GM12878 (cell line): ENCODE measurements at regions not wholly inside any gene's neighbourhood (a gene's known extent, or its start where the extent isn't known, plus 50 kb on each side); places are given as distances from the start of the nearest gene placed in this dataset.
A peak's percentile ranks its signal among the peaks of the same experiment; 100 is the strongest.

Experiments used
- FOS ChIP-seq: IDR thresholded peaks from 3 replicates; pipeline ENCODE4 v1.6.1; 2011; ENCODE audit warnings: borderline replicate concordance; ENCODE audit not compliant: insufficient read length; ENCODE audit errors: extremely low read depth
- KDM1A ChIP-seq: fragments of 200-600 bp; sonication (generic); IDR thresholded peaks from 2 replicates; pipeline ENCODE4 v1.6.1; 2016; ENCODE audit warnings: borderline replicate concordance
- NBN ChIP-seq: fragments of 450-650 bp; IDR thresholded peaks from 2 replicates; pipeline ENCODE4 v1.6.1; 2016
- NRF1 ChIP-seq: conservative IDR thresholded peaks from 2 replicates; pipeline ENCODE4 v1.6.1; 2011; ENCODE audit warnings: mild to moderate bottlenecking, low read depth, low read length, improper control_type of control experiment
- POLR2AphosphoS2 ChIP-seq: IDR thresholded peaks from 2 replicates; pipeline ENCODE4 v1.6.1; 2011; ENCODE audit warnings: low read depth, mild to moderate bottlenecking, low read length, improper control_type of control experiment, moderate library complexity
- POU2F2 ChIP-seq: IDR thresholded peaks from 3 replicates; pipeline ENCODE4 v1.6.1; 2011; ENCODE audit warnings: low read depth, mild to moderate bottlenecking, low read length, borderline replicate concordance
- RCOR1 ChIP-seq: conservative IDR thresholded peaks from 2 replicates; pipeline ENCODE4 v1.6.1; 2012; ENCODE audit warnings: low read depth, low read length, improper control_type of control experiment
- SIX5 ChIP-seq: IDR thresholded peaks from 2 replicates; pipeline ENCODE4 v1.6.1; 2011; ENCODE audit warnings: mild to moderate bottlenecking, low read depth, low read length, moderate library complexity; ENCODE audit not compliant: severe bottlenecking
- SMC3 ChIP-seq: IDR thresholded peaks from 2 replicates; pipeline ENCODE4 v1.6.1; 2011; ENCODE audit warnings: low read length, improper control_type of control experiment, borderline replicate concordance
- SREBF2 ChIP-seq: IDR thresholded peaks from 2 replicates; pipeline ENCODE4 v1.6.1; 2012; ENCODE audit warnings: mild to moderate bottlenecking, low read length
- TF ChIP-seq, protein P1 (sequence below): IDR thresholded peaks from 2 replicates; pipeline ENCODE4 v1.6.1; 2012; ENCODE audit warnings: mild to moderate bottlenecking, low read depth, low read length
- TF ChIP-seq, protein P2 (sequence below): fragments of 150-350 bp; IDR thresholded peaks from 2 replicates; pipeline ENCODE4 v1.6.1; 2014; ENCODE audit warnings: mild to moderate bottlenecking, low read depth, low read length
- TF ChIP-seq, protein P3 (sequence below): IDR thresholded peaks from 2 replicates; pipeline ENCODE4 v1.6.1; 2012; ENCODE audit warnings: low read length, inconsistent platforms
- TF ChIP-seq, protein P4 (sequence below): fragments of 450-650 bp; IDR thresholded peaks from 2 replicates; pipeline ENCODE4 v1.6.1; 2018; ENCODE audit warnings: mild to moderate bottlenecking, low read depth, moderate library complexity; ENCODE audit not compliant: partially characterized antibody
- TF ChIP-seq, protein P5 (sequence below): fragments of 450-650 bp; IDR thresholded peaks from 2 replicates; pipeline ENCODE4 v1.6.1; 2017; ENCODE audit warnings: borderline replicate concordance
- TF ChIP-seq, protein P6 (sequence below): IDR thresholded peaks from 2 replicates; pipeline ENCODE4 v1.6.1; 2011; ENCODE audit warnings: low read depth, mild to moderate bottlenecking, low read length, moderate library complexity, borderline replicate concordance; ENCODE audit errors: extremely low read depth

DNA sequence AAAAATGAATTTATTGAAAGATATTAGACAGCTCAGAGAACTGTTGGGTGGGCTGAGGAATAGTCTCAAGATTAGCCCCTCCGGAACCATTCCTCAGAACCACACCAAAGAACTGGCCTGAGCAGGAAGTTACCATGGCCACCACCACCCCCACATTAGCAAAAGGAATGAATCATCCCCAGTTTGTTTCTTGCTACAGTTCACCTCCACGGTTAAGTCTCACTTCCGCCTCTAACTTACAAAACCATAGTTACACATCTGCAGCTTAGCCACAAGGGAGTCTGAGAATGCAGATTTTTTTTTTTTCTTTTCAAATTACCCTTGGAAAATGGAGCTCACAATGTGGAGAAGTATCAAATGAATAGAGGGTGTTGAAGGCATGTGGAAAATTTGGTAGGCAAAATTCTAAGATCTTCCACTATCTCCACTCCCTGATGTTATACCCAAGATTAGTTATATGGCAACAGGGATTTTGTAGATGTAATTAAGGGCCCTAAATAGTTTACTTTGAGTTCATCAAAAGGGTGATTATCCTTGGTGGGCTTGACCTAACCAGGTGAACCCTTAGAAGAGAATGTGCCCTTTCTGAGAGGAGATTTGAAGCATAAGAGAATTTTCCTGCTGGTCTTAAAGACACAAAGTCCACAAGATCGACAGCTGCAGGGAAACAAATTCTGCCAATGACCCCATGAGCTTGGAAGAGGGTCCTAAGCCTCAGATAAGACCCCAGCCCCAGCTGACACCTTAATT lies 129.8 kb upstream of the KRR1 start (continued):
- TF ChIP-seq, protein P1, sequence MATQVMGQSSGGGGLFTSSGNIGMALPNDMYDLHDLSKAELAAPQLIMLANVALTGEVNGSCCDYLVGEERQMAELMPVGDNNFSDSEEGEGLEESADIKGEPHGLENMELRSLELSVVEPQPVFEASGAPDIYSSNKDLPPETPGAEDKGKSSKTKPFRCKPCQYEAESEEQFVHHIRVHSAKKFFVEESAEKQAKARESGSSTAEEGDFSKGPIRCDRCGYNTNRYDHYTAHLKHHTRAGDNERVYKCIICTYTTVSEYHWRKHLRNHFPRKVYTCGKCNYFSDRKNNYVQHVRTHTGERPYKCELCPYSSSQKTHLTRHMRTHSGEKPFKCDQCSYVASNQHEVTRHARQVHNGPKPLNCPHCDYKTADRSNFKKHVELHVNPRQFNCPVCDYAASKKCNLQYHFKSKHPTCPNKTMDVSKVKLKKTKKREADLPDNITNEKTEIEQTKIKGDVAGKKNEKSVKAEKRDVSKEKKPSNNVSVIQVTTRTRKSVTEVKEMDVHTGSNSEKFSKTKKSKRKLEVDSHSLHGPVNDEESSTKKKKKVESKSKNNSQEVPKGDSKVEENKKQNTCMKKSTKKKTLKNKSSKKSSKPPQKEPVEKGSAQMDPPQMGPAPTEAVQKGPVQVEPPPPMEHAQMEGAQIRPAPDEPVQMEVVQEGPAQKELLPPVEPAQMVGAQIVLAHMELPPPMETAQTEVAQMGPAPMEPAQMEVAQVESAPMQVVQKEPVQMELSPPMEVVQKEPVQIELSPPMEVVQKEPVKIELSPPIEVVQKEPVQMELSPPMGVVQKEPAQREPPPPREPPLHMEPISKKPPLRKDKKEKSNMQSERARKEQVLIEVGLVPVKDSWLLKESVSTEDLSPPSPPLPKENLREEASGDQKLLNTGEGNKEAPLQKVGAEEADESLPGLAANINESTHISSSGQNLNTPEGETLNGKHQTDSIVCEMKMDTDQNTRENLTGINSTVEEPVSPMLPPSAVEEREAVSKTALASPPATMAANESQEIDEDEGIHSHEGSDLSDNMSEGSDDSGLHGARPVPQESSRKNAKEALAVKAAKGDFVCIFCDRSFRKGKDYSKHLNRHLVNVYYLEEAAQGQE, result no peak
- TF ChIP-seq, protein P2, sequence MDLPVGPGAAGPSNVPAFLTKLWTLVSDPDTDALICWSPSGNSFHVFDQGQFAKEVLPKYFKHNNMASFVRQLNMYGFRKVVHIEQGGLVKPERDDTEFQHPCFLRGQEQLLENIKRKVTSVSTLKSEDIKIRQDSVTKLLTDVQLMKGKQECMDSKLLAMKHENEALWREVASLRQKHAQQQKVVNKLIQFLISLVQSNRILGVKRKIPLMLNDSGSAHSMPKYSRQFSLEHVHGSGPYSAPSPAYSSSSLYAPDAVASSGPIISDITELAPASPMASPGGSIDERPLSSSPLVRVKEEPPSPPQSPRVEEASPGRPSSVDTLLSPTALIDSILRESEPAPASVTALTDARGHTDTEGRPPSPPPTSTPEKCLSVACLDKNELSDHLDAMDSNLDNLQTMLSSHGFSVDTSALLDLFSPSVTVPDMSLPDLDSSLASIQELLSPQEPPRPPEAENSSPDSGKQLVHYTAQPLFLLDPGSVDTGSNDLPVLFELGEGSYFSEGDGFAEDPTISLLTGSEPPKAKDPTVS, result no peak
- TF ChIP-seq SREBF2, result no peak
- TF ChIP-seq KDM1A, result no peak
- TF ChIP-seq SMC3, result no peak; the same call in 1 of the 2 replicates
- no peak for TF ChIP-seq SIX5
- TF ChIP-seq, protein P3, sequence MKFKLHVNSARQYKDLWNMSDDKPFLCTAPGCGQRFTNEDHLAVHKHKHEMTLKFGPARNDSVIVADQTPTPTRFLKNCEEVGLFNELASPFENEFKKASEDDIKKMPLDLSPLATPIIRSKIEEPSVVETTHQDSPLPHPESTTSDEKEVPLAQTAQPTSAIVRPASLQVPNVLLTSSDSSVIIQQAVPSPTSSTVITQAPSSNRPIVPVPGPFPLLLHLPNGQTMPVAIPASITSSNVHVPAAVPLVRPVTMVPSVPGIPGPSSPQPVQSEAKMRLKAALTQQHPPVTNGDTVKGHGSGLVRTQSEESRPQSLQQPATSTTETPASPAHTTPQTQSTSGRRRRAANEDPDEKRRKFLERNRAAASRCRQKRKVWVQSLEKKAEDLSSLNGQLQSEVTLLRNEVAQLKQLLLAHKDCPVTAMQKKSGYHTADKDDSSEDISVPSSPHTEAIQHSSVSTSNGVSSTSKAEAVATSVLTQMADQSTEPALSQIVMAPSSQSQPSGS, result peak; percentile 93
- peak; percentile 82; the same call in 1 of the 2 replicates for TF ChIP-seq NBN
- no peak for TF ChIP-seq POLR2AphosphoS2
- TF ChIP-seq RCOR1, result no peak
- TF ChIP-seq NRF1, result no peak
- no peak for TF ChIP-seq FOS
- TF ChIP-seq, protein P4, sequence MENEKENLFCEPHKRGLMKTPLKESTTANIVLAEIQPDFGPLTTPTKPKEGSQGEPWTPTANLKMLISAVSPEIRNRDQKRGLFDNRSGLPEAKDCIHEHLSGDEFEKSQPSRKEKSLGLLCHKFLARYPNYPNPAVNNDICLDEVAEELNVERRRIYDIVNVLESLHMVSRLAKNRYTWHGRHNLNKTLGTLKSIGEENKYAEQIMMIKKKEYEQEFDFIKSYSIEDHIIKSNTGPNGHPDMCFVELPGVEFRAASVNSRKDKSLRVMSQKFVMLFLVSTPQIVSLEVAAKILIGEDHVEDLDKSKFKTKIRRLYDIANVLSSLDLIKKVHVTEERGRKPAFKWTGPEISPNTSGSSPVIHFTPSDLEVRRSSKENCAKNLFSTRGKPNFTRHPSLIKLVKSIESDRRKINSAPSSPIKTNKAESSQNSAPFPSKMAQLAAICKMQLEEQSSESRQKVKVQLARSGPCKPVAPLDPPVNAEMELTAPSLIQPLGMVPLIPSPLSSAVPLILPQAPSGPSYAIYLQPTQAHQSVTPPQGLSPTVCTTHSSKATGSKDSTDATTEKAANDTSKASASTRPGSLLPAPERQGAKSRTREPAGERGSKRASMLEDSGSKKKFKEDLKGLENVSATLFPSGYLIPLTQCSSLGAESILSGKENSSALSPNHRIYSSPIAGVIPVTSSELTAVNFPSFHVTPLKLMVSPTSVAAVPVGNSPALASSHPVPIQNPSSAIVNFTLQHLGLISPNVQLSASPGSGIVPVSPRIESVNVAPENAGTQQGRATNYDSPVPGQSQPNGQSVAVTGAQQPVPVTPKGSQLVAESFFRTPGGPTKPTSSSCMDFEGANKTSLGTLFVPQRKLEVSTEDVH, result no peak
- TF ChIP-seq, protein P5, sequence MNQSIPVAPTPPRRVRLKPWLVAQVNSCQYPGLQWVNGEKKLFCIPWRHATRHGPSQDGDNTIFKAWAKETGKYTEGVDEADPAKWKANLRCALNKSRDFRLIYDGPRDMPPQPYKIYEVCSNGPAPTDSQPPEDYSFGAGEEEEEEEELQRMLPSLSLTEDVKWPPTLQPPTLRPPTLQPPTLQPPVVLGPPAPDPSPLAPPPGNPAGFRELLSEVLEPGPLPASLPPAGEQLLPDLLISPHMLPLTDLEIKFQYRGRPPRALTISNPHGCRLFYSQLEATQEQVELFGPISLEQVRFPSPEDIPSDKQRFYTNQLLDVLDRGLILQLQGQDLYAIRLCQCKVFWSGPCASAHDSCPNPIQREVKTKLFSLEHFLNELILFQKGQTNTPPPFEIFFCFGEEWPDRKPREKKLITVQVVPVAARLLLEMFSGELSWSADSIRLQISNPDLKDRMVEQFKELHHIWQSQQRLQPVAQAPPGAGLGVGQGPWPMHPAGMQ, result no peak
- TF ChIP-seq POU2F2, result peak; percentile 71; the same call in 2 of the 3 replicates
- TF ChIP-seq, protein P6, sequence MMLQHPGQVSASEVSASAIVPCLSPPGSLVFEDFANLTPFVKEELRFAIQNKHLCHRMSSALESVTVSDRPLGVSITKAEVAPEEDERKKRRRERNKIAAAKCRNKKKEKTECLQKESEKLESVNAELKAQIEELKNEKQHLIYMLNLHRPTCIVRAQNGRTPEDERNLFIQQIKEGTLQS, result no peak
